ENCODE measurements at regions not wholly inside any gene's neighbourhood (a gene's known extent, or its start where the extent isn't known, plus 50 kb on each side); places are given as distances from the start of the nearest gene placed in this dataset.

GRCh38 chr3:8204853-8205650 lies 296.6 kb upstream of the LMCD1 start:
- DNase-seq: peak; percentile 71

GRCh38 chr3:8205881-8206280 lies 295.7 kb upstream of the LMCD1 start:
- no peak for DNase-seq

DNA sequence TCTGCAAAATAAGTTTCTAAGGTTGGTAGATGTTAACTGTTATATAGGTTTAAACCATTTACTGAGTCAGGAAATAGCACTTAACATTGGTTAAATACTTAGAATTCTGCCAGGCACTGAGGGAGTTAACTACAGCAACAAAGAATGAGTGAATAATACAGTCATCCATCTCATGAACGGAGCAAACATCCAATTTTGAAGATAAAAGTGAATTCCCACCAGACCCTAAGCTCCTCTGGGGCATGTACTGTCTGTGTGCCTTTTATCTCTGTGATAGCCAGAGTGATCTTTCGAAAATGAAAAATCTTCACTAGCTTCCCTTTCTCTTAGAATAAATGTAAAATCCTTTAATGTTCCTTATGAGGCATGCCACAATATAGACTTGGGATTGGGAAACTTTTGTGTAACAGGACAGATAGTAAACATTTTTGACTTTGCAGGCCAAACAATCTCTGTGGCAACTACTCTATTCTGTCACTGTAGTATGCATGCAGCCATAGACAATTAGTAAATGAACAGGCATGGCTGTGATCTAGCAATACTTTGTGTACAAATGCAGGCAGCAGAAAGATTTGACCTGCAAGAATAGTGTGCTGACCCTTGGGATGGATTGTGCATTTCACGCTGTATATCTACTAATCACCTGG lies 294.5 kb upstream of the LMCD1 start:
- no peak for DNase-seq

- no peak for DNase-seq
Observed at GRCh38 chr3:8210882-8211341, 290.7 kb upstream of the LMCD1 start.

DNA sequence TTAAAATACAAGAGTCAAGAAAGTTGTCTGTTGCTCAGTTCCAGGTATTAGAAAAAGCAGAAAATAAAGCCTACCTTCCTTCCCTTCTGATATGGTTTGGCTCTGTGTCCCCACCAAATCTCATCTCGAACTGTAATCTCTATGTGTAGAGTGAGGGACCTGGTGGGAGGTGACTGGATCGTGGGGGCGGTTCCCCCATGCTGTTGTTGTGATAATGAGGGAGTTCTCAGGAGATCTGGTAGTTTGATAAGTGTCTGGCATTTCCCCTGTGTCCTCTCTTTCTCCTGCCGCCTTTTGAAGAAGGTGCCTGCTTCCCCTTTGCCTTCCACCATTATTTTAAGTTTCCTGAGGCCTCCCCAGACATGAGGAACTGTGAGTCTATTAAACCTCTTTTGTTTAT lies 288.8 kb upstream of the LMCD1 start:
- DNase-seq: no peak

DNA sequence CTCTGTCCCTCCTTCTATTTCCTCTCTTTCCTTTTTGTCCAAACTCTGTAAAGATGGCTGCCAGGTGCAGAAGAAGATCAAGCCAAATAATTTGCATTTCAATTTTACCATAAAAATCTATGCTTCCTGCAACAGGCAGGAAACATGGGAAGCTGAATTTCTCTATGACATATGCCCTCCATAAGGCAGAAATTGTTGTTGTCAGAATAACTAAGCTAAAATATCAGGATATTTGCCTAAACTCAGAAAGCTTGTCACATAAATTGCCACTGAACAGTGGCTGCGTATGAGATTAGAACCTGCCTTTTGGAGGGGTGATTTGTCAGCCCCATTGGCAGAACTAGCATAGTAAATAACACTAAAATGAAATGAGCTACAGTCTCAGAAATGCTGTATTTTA lies 288.3 kb upstream of the LMCD1 start:
- DNase-seq: no peak

DNA sequence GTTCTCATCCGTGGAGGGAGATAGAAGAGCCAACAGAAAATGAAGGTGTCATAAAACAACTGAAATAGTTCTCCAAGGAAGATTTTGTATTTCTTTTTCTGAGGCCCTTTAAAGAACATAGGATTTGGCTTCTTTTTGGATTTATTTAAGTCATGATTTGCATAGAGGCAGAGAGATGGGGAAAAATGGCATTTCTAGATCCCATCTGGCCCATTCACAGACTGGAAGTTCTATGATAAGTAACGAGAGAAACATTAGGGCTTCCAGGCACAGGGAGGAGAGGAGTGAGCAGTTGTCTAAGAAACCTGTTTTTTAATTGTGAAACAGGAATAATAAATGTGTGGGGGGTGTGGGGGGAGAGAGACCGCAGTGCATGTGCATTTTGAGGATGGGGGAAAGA lies 285.8 kb upstream of the LMCD1 start:
- DNase-seq: no peak

GRCh38 chr3:8218353-8218940 lies 283.2 kb upstream of the LMCD1 start:
- DNase-seq: no peak

DNA sequence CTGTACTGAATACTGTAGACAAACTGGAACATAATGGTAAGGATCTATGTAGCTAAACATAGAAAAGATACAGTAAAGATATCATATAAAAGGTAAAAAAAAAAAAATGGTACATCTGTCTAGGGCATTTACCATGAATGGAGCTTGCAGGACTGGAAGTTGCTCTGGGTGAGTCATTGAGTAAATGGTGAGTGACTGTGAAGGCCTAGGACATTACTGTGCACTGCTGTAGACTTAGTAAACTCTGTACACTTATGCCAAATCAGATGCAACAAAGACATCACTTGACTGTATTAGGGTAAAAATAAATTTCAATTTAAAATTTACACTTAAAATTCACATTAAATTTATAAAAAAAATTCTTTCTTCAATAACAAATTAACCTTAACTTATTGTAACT lies 281.3 kb upstream of the LMCD1 start:
- no peak for DNase-seq

DNA sequence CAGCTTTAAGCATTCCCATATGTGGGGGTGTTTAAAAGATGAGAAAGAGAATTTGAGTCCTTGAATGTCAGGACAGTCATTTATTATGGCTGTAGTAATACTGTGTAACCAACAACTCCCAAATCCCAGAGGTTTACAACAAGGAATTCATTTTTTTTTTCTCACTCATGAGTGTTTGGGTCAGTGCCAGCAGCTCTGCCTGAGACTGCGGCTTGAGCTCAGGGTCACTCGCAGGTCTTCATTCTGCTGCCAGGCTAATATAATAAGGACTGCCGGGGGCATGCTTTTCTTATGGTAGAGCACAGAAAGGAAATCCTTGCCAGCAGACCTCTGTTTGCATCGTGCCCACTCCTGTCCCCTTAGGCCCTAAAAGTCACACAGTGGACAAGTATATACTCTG lies 277.9 kb upstream of the LMCD1 start:
- DNase-seq: no peak

GRCh38 chr3:8224941-8225340 lies 276.7 kb upstream of the LMCD1 start:
- no peak for DNase-seq

- no peak for DNase-seq
Observed at GRCh38 chr3:8233938-8234337, 267.7 kb upstream of the LMCD1 start.

DNA sequence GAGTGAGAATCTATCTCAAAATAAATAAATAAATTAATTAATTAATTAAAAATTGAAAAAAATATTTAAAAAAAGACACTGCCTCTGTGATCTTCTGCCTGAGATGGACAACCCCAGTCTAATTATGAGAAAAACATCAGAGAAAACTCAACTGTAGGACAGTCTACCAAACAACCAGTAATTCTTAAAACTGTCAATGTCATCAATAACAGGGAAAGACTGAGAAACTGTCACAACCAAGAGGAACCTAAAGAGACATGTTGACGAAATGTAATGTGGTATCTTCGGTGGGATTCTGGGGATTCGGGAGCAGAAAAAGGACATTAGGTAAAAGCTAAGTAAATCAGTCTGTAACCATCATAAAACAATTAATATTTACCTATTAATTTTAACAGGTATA lies 265.4 kb upstream of the LMCD1 start:
- DNase-seq: no peak

- DNase-seq: no peak
Observed at GRCh38 chr3:8237893-8238292, 263.7 kb upstream of the LMCD1 start.

DNA sequence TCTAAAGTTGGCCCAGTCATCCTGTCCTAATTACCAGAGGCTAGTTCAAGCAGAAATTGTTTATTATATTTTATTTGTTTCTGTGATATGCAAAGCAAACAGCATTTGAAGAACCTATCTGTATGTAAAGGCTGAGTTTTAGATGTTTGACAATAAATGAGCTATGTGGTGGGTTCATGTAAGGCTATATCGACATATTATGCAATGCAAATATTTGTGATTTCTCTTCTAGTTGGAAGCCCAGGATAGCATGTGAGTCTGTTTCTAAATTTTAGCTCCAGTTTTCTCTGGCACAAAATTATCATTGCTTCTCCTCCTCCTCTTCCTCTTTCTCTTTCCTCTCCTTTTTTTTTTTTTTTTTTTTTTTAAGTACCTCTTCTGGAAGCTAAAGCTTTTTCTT lies 263.2 kb upstream of the LMCD1 start:
- DNase-seq: no peak

- DNase-seq: no peak
Observed at GRCh38 chr3:8239095-8239494, 262.5 kb upstream of the LMCD1 start.

DNA sequence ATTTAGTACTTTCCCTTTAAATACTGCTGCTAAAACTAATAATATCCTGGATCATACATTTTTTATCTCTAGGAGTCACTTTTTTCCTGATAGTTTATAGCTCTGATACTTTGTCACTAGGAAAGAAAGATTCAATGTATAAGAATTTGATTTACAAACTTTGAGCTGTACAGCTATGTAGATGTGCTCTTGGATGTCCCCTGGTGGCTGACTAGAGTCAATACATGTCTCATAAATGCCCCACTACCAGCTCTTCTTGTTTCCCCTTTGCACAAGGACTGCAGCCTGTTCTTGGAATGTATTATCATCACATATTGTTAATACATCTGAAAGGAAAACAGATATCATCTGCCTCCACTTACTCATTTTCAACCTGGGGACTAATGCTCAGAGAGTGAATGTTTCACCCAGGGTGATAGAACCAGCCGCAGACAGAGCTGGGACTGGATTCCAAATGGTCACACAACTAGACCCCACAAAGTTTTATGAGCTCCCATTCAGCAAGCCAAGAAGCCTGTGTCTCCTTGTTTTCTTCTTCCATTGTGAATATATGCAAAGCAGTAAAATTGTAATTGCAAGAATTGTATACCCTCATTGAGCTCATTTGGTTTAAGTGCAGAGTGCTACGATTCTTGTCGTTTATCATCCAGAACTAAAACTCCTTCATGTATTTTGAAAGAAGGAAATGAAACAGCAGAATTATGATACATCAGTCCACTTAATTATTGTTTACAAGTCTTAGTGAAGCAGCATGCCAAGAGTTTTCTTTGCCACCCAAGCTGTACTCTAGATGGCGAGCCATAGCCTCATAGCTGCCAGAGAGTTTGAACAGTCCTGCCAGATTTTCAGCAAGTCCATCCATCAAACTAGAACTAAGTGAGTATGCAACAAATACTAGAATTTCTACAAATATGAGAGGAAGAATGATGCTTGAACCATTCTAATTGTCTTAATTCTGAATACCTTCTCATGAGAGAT lies 261.6 kb upstream of the LMCD1 start:
- DNase-seq: peak; percentile 48

DNA sequence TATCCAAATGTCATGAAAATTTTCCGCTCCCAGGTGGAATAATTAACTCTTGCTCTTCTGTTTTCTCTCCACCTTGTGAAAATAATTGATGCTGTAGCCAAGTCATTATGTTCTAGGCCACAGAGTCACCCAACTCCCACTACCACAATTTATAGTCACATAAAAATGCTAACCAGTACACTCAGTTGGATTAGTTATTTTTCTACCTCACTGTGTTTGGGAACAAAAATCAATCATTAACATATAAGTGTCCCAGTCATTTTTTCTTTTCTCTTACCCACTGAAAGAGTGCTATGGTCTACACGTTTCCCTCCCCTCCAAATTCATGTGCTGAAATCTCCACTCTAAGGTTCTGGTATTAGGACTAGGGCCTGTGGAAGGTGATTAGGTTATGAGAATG lies 255.6 kb upstream of the LMCD1 start:
- DNase-seq: no peak

GRCh38 chr3:8253201-8253600 lies 248.4 kb upstream of the LMCD1 start:
- DNase-seq: no peak

DNA sequence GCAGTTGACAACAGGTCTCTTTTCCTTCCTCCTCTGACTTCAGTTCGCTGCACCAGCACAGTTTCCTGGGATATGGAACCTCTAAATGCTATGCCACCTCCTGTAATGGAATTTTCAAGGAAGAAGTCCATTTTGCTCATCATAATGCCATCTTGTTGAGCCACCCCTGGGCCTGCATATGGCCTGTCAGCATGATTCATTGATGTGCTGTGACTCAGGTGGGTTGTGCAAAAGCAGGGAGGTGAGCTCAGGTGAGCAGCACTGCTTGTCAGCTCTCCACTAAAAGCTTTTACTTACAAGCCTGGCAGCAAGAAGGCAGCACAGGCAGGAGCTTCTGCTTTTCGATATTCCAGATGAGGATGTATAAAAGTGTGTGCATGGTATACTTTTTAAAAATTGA lies 247.1 kb upstream of the LMCD1 start:
- no peak for DNase-seq

DNA sequence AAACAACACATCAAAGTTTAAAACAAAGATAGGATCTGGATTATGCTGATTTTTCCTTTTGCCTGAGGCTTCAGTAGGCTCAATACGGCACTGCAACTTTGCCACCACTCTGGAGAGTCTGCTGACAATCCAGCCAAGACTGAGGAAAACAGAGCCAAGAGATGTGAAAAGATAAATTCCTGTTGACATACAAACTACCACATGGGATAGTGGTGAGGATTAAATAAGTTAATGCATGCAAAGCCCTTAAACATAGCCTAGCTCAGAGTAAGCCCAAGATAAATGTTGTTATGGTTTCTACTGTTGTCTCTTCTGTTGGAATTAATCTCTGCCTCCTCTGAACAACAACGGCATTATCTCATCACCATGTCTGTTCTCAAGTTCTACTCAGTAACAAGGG lies 245.9 kb upstream of the LMCD1 start:
- DNase-seq: no peak

GRCh38 chr3:8256441-8257071 lies 245.1 kb upstream of the LMCD1 start:
- no peak for DNase-seq

GRCh38 chr3:8261018-8261417 lies 240.6 kb upstream of the LMCD1 start:
- DNase-seq: no peak
